ENCODE measurements at regions not wholly inside any gene's neighbourhood (a gene's known extent, or its start where the extent isn't known, plus 50 kb on each side); places are given as distances from the start of the nearest gene placed in this dataset.

DNA sequence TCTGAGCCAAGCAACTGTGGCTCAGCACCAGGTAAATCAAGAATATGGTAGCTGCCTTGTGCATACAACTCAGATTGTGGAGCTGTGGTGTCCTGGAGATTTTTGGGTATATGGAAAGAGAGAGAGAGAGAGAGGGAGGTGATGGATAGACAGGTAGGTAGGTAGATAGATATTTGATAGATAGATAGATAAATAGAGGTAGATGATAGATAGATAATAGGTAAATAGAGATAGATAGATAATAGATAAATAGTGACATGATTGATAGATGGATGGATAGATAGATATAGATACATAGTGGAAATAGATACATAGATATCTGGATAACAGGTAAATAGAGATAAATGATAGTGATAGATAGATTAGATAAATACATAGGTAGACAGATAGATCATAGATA is 206.3 kb downstream of the KLF6 start:
- TF ChIP-seq TOX (CRISPR knock-in tag; IDR thresholded peaks at IDR 0.05; ENCODE audit: borderline replicate concordance): no peak
- no peak for TF ChIP-seq POU6F1 (CRISPR knock-in tag; IDR thresholded peaks at IDR 0.05; ENCODE audit: borderline replicate concordance, low read depth)
- no peak for TF ChIP-seq GLIS3 (CRISPR knock-in tag; IDR thresholded peaks at IDR 0.05)
- no peak for TF ChIP-seq OSR1 (CRISPR knock-in tag; IDR thresholded peaks at IDR 0.05)
- TF ChIP-seq CSDC2 (CRISPR knock-in tag; IDR thresholded peaks at IDR 0.05): no peak
- ATAC-seq: no peak

DNA sequence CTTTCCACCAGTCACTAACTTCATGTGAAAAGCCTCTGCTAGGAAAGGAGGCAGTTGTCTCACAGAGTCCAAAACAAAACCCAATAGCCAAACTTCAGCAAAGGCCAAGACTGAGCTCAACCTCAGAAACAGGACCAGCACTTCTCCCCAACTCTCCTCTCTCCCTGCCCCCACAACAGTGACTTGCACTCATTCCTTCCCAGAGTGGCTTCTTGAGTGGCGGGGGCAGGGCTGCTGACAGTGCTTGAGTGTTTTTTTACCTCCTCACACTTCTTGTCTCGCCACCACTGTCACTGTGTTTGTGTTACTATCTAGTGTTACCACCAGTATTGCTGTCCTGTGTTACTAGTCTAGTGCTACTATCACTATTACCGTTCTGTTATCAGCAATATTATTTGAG is 206.8 kb downstream of the KLF6 start:
- TF ChIP-seq ZC3H10 (CRISPR knock-in tag; IDR thresholded peaks at IDR 0.05) (no peak), PATZ1 (CRISPR knock-in tag; IDR thresholded peaks at IDR 0.05; ENCODE audit: borderline replicate concordance) (no peak), RARB (CRISPR knock-in tag; IDR thresholded peaks at IDR 0.05) (no peak), ZFP3 (CRISPR knock-in tag; IDR thresholded peaks at IDR 0.05) (no peak), ARNTL (CRISPR knock-in tag; IDR thresholded peaks at IDR 0.05; ENCODE audit: borderline replicate concordance, low read depth) (no peak), ISL1 (CRISPR knock-in tag; IDR thresholded peaks at IDR 0.05) (no peak), PPARA (CRISPR knock-in tag; IDR thresholded peaks at IDR 0.05; ENCODE audit: borderline replicate concordance) (no peak), ZNF70 (CRISPR knock-in tag; IDR thresholded peaks at IDR 0.05) (no peak), ZFP30 (CRISPR knock-in tag; IDR thresholded peaks at IDR 0.05) (no peak)
- ATAC-seq: no peak

- TF ChIP-seq TCF4 (CRISPR knock-in tag; IDR thresholded peaks at IDR 0.05; ENCODE audit: borderline replicate concordance) (no peak), RARB (CRISPR knock-in tag; IDR thresholded peaks at IDR 0.05) (no peak), ESRRG (CRISPR knock-in tag; IDR thresholded peaks at IDR 0.05) (no peak), CSRNP3 (CRISPR knock-in tag; IDR thresholded peaks at IDR 0.05) (no peak), ZFP30 (CRISPR knock-in tag; IDR thresholded peaks at IDR 0.05) (no peak), ZFP3 (CRISPR knock-in tag; IDR thresholded peaks at IDR 0.05) (no peak), PPARA (CRISPR knock-in tag; IDR thresholded peaks at IDR 0.05; ENCODE audit: borderline replicate concordance) (no peak), ZNF565 (CRISPR knock-in tag; conservative IDR thresholded peaks at IDR 0.05; ENCODE audit: low read depth) (no peak), CREB5 (CRISPR knock-in tag; IDR thresholded peaks at IDR 0.05; ENCODE audit: low read depth) (no peak), ZC3H10 (CRISPR knock-in tag; IDR thresholded peaks at IDR 0.05) (no peak), GLIS3 (CRISPR knock-in tag; IDR thresholded peaks at IDR 0.05) (no peak), ISL1 (CRISPR knock-in tag; IDR thresholded peaks at IDR 0.05) (no peak), TOX (CRISPR knock-in tag; IDR thresholded peaks at IDR 0.05; ENCODE audit: borderline replicate concordance) (no peak), PATZ1 (CRISPR knock-in tag; IDR thresholded peaks at IDR 0.05; ENCODE audit: borderline replicate concordance) (no peak), SNAI2 (CRISPR knock-in tag; IDR thresholded peaks at IDR 0.05) (no peak), ARNTL (CRISPR knock-in tag; IDR thresholded peaks at IDR 0.05; ENCODE audit: borderline replicate concordance, low read depth) (no peak), CSDC2 (CRISPR knock-in tag; IDR thresholded peaks at IDR 0.05) (no peak), ZNF8 (CRISPR knock-in tag; IDR thresholded peaks at IDR 0.05) (no peak), ZNF70 (CRISPR knock-in tag; IDR thresholded peaks at IDR 0.05) (no peak)
- TF ChIP-seq, protein P1, sequence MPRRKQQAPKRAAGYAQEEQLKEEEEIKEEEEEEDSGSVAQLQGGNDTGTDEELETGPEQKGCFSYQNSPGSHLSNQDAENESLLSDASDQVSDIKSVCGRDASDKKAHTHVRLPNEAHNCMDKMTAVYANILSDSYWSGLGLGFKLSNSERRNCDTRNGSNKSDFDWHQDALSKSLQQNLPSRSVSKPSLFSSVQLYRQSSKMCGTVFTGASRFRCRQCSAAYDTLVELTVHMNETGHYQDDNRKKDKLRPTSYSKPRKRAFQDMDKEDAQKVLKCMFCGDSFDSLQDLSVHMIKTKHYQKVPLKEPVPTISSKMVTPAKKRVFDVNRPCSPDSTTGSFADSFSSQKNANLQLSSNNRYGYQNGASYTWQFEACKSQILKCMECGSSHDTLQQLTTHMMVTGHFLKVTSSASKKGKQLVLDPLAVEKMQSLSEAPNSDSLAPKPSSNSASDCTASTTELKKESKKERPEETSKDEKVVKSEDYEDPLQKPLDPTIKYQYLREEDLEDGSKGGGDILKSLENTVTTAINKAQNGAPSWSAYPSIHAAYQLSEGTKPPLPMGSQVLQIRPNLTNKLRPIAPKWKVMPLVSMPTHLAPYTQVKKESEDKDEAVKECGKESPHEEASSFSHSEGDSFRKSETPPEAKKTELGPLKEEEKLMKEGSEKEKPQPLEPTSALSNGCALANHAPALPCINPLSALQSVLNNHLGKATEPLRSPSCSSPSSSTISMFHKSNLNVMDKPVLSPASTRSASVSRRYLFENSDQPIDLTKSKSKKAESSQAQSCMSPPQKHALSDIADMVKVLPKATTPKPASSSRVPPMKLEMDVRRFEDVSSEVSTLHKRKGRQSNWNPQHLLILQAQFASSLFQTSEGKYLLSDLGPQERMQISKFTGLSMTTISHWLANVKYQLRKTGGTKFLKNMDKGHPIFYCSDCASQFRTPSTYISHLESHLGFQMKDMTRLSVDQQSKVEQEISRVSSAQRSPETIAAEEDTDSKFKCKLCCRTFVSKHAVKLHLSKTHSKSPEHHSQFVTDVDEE (CRISPR knock-in tag; IDR thresholded peaks at IDR 0.05): no peak
- no peak for ATAC-seq
Observed at GRCh38 chr10:3574451-3574850, 210.6 kb downstream of the KLF6 start.
